Panc1 (cell line): ENCODE measurements at regions not wholly inside any gene's neighbourhood (a gene's known extent, or its start where the extent isn't known, plus 50 kb on each side); places are given as distances from the start of the nearest gene placed in this dataset.

ENCODE experiments used
- ATAC-seq: fragments of 200-7000 bp; cut with Tn5 transposase; 2 replicates; pipeline ENCODE4 v1.9.1; 2020; ENCODE audit warnings: mild to moderate bottlenecking, moderate library complexity
- BruUV-seq: library from RNA; stranded (reverse); fragments of 400-500 nt; replicated peaks from 2 replicates; lab custom pipeline; 2021; lab: Mats Ljungman, UMichigan
- CTCF ChIA-PET: fragments of 300-600 bp; sonication (Branson Sonifier 250); formaldehyde crosslinking; loops from one replicate; lab custom pipeline; 2022; ENCODE audit warnings: antibody characterized with exemption; lab: Charles Lee
- POLR2A ChIA-PET: fragments of 300-600 bp; sonication (Branson Sonifier 250); formaldehyde crosslinking; loops from one replicate; lab custom pipeline; 2022; ENCODE audit warnings: antibody characterized with exemption; lab: Charles Lee
- DNase-seq: peaks from one replicate; pipeline ENCODE4 v3.0.0-alpha.2; 2010; ENCODE audit warnings: low read depth, low spot score
- H3K27ac ChIP-seq: 2 replicates; pipeline ENCODE4 v1.5.1; 2011; ENCODE audit warnings: mild to moderate bottlenecking, low read length, inconsistent platforms
- H3K27me3 ChIP-seq: fragments of 200-500 bp; sonication (Bioruptor generic); 2 replicates; pipeline ENCODE4 v1.6.0; 2014; ENCODE audit warnings: low read length, inconsistent platforms; ENCODE audit not compliant: control insufficient read depth, insufficient read depth
- H3K36me3 ChIP-seq: fragments of 200-500 bp; sonication (Bioruptor generic); 2 replicates; pipeline ENCODE4 v1.5.1; 2014; ENCODE audit warnings: inconsistent platforms, mild to moderate bottlenecking, low read length, moderate library complexity; ENCODE audit not compliant: control insufficient read depth, insufficient read depth
- H3K4me1 ChIP-seq: 2 replicates; pipeline ENCODE4 v1.5.1; 2011; ENCODE audit warnings: inconsistent platforms, mild to moderate bottlenecking, low read length, moderate library complexity; ENCODE audit not compliant: control insufficient read depth, insufficient read depth
- H3K4me3 ChIP-seq, 2 experiments: 2 replicates each; pipeline ENCODE4 v1.5.1; 2011 to 2012; ENCODE audit warnings: low read depth in 2 of 2, low read length in 2 of 2, mild to moderate bottlenecking in 2 of 2, inconsistent platforms in 1 of 2, moderate library complexity in 1 of 2
- H3K9me3 ChIP-seq: fragments of 200-500 bp; sonication (Bioruptor generic); 2 replicates; pipeline ENCODE4 v1.5.1; 2014; ENCODE audit warnings: low read depth, mild to moderate bottlenecking, inconsistent platforms, low read length, moderate library complexity; ENCODE audit not compliant: control insufficient read depth, insufficient read depth
- CTCF ChIP-seq: fragments of 450-650 bp; IDR thresholded peaks from 2 replicates; pipeline ENCODE4 v1.5.1; 2017; ENCODE audit warnings: mild to moderate bottlenecking
- POLR2AphosphoS5 ChIP-seq: IDR thresholded peaks from 2 replicates; pipeline ENCODE4 v1.6.1; 2012; ENCODE audit warnings: mild to moderate bottlenecking, low read depth, low read length, moderate library complexity
- REST ChIP-seq, 2 experiments: IDR thresholded peaks; 2 replicates each; pipeline ENCODE4 v1.6.1; 2011 to 2012; ENCODE audit warnings: low read depth in 2 of 2, control low read depth in 1 of 2, low read length in 1 of 2, mild to moderate bottlenecking in 1 of 2, moderate library complexity in 1 of 2; ENCODE audit not compliant: insufficient read depth in 1 of 2
- SIN3A ChIP-seq: IDR thresholded peaks from 2 replicates; pipeline ENCODE4 v1.6.1; 2012; ENCODE audit warnings: low read depth, mild to moderate bottlenecking, low read length, moderate library complexity, borderline replicate concordance; ENCODE audit not compliant: insufficient read depth
- TCF7L2 ChIP-seq: IDR thresholded peaks from 2 replicates; pipeline ENCODE4 v1.6.1; 2011; ENCODE audit warnings: mild to moderate bottlenecking, low read depth, low read length, inconsistent platforms
- in situ Hi-C: cut with HindIII; loops from 2 replicates; pipeline ENCODE4 v1.10.0; 2016; ENCODE audit warnings: low sequenced_read_pairs, low pct_unique_long_range_greater_than_20kb
- intact Hi-C: fragments of 100-400 bp; cut with micrococcal nuclease; formaldehyde crosslinking; loops from one replicate; pipeline ENCODE4 v1.10.0; 2022; ENCODE audit not compliant: unreplicated experiment

- ChIA-PET POLR2A (no interaction called here), CTCF (no interaction called here)
- intact Hi-C loops: no loop called here
These were observed 252.1 kb downstream of the OPA1 start for GRCh38 chr3:193845144-193845543.

GRCh38 chr3:193846569-193846968 is 253.6 kb downstream of the OPA1 start:
- ChIA-PET CTCF (no interaction called here), POLR2A (no interaction called here)
- no peak overlapping the region for H3K4me3 ChIP-seq
- no peaks in the 10 kb centered on the region for H3K9me3 ChIP-seq
- no peak overlapping the region for H3K27ac ChIP-seq
- no peak for ATAC-seq
- no peak for DNase-seq
- peaks cover 4% of the 10 kb centered on the region for H3K4me1 ChIP-seq
- no TSS peak for BruUV-seq
- TF ChIP-seq TCF7L2: no peak
- TF ChIP-seq CTCF: no peak
- TF ChIP-seq REST (IDR thresholded peaks at IDR 0.05; ENCODE audit: insufficient read depth in 1 of 2, low read depth in 2 of 2, low read length in 1 of 2): no peak
- TF ChIP-seq SIN3A: no peak
- no peak for TF ChIP-seq POLR2AphosphoS5
- H3K36me3 ChIP-seq: no peaks in the 10 kb centered on the region
- H3K27me3 ChIP-seq: no peaks in the 10 kb centered on the region
- in situ Hi-C loops: no loop called here
- intact Hi-C loops: no loop called here

More at GRCh38 chr3:193845144-193845543, 252.1 kb downstream of the OPA1 start:
- Histone ChIP-seq H3K27ac (no peak overlapping the region), H3K4me3 (no peak overlapping the region), H3K36me3 (no peaks in the 10 kb centered on the region), H3K4me1 (no peaks in the 10 kb centered on the region), H3K27me3 (no peaks in the 10 kb centered on the region), H3K9me3 (no peaks in the 10 kb centered on the region)
- BruUV-seq: no TSS peak
- DNase-seq (no peak), ATAC-seq (no peak)
- no peak for TF ChIP-seq SIN3A
- TF ChIP-seq CTCF: no peak
- TF ChIP-seq REST (IDR thresholded peaks at IDR 0.05; ENCODE audit: insufficient read depth in 1 of 2, low read depth in 2 of 2, low read length in 1 of 2): no peak
- no peak for TF ChIP-seq TCF7L2
- no peak for TF ChIP-seq POLR2AphosphoS5
- in situ Hi-C loops: no loop called here
